Esophagus muscularis mucosa (tissue), 3 donors: ENCODE measurements at regions not wholly inside any gene's neighbourhood (a gene's known extent, or its start where the extent isn't known, plus 50 kb on each side); places are given as distances from the start of the nearest gene placed in this dataset.

Experiments
- CTCF ChIP-seq, 3 experiments: fragments of 200-600 bp in 2 of 3; fragments of 450-650 bp in 1 of 3; sonication (generic) in 2 of 3; IDR thresholded peaks; one replicate each; pipeline ENCODE4 v1.5.1; 2017 to 2019; ENCODE audit warnings: antibody characterized with exemption in 3 of 3, mild to moderate bottlenecking in 2 of 3, moderate library complexity in 1 of 3
- POLR2A ChIP-seq: fragments of 450-650 bp; IDR thresholded peaks from one replicate; pipeline ENCODE4 v1.6.1; 2017; ENCODE audit warnings: antibody characterized with exemption, moderate library complexity, mild to moderate bottlenecking, low read depth

GRCh38 chr10:6759961-6760360, 179.9 kb upstream of the PRKCQ start:
- TF ChIP-seq CTCF (IDR thresholded peaks at IDR 0.05) (no peak), POLR2A (no peak)
